SK-N-SH treated with all-trans-retinoic acid at 6 μM for 48 hours (cell line): ENCODE measurements at regions not wholly inside any gene's neighbourhood (a gene's known extent, or its start where the extent isn't known, plus 50 kb on each side); places are given as distances from the start of the nearest gene placed in this dataset.

Experiments used
- CSRNP3 ChIP-seq: fragments of 250-450 bp; sonication (Bioruptor Pico); IDR thresholded peaks from 2 replicates; pipeline ENCODE4 v1.5.1; 2021; ENCODE audit warnings: mild to moderate bottlenecking, moderate library complexity
- GLIS3 ChIP-seq: fragments of 250-450 bp; sonication (Bioruptor Pico); IDR thresholded peaks from 2 replicates; pipeline ENCODE4 v1.5.0; 2020; ENCODE audit warnings: mild to moderate bottlenecking, moderate library complexity
- ISL1 ChIP-seq: fragments of 250-450 bp; sonication (Bioruptor Pico); IDR thresholded peaks from 2 replicates; pipeline ENCODE4 v2.1.2; 2022; ENCODE audit warnings: mild to moderate bottlenecking, moderate library complexity
- OSR1 ChIP-seq: fragments of 250-450 bp; sonication (Bioruptor Pico); IDR thresholded peaks from 2 replicates; pipeline ENCODE4 v1.8.0; 2022; ENCODE audit warnings: moderate library complexity, mild to moderate bottlenecking, inconsistent platforms
- PATZ1 ChIP-seq: fragments of 250-450 bp; sonication (Bioruptor Pico); IDR thresholded peaks from 2 replicates; pipeline ENCODE4 v1.8.0; 2020; ENCODE audit warnings: mild to moderate bottlenecking, moderate library complexity, borderline replicate concordance
- POU6F1 ChIP-seq: fragments of 250-450 bp; sonication (Bioruptor Pico); IDR thresholded peaks from 2 replicates; pipeline ENCODE4 v1.8.0; 2021; ENCODE audit warnings: low read depth, mild to moderate bottlenecking, moderate library complexity, borderline replicate concordance
- ZFP30 ChIP-seq: fragments of 450-650 bp; formaldehyde crosslinking; IDR thresholded peaks from 2 replicates; pipeline ENCODE4 v1.5.0; 2022; ENCODE audit warnings: mild to moderate bottlenecking, moderate library complexity

- no peak for TF ChIP-seq ZFP30 (CRISPR knock-in tag)
- no peak for TF ChIP-seq PATZ1 (CRISPR knock-in tag)
- no peak for TF ChIP-seq OSR1 (CRISPR knock-in tag)
- no peak for TF ChIP-seq ISL1 (CRISPR knock-in tag)
- no peak for TF ChIP-seq POU6F1
- TF ChIP-seq GLIS3, result no peak
- TF ChIP-seq CSRNP3 (CRISPR knock-in tag), result no peak
These were observed 236.2 kb upstream of the KLF14 start for GRCh38 chr7:130970196-130970595.
